ENCODE measurements at regions not wholly inside any gene's neighbourhood (a gene's known extent, or its start where the extent isn't known, plus 50 kb on each side); places are given as distances from the start of the nearest gene placed in this dataset.
"Not testable (repeated sequence)": the region's sequence is repeated elsewhere in the genome, so short reads cannot be mapped to it uniquely, and the experiment has no call there.

- intact Hi-C loops (cut with micrococcal nuclease) = no loop called here
These were observed 202.4 kb upstream of the KAZN start for GRCh38 chr1:14396100-14396499.

DNA sequence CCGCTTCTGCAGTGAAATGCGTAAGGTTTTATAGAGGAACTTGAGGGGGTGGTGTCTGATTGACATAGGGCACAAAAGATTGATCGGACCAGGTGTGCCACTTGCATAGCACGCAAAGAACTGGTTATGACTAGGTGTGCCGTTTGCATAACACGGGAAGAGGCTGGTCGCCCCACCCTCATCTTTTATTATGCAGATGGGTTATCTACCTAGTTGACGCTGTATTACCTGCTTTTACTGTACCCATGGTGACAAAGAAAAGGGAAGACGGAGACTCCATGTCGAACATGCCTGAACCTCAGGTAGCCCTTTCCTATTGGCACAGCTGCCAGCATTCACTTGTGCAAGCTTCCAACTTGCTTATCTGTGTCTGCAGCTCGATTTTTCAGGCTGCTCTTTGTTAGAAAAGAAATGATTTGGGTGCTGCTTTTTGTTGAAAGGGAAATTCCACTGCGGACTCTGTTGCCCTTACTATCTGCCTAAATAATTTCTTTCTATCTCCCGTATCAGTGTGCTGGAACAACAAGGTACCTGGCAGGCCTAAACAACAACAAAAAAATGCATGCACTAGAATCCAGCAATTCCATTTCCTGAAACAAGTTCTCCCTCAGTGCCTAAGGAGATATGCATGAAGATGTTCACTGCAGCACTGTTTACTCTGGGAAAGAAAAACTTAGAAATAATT, 194.4 kb upstream of the KAZN start:
- Mint-ChIP-seq H3K4me3 (no peak overlapping the region), H3K9me3 (no peaks in the 10 kb centered on the region), H3K27ac (no peak overlapping the region), H3K27me3 (ENCODE audit: insufficient read depth) (no peaks in the 10 kb centered on the region), H3K4me1 (ENCODE audit: low read depth) (no peaks in the 10 kb centered on the region), H3K36me3 (ENCODE audit: low read depth) (no peaks in the 10 kb centered on the region)
- DNase-seq (ENCODE audit: low spot score) = no peak
- intact Hi-C loops (cut with micrococcal nuclease) = no loop called here

More at GRCh38 chr1:14396100-14396499, 202.4 kb upstream of the KAZN start:
- Mint-ChIP-seq H3K9me3 (no peaks in the 10 kb centered on the region), H3K27me3 (ENCODE audit: insufficient read depth) (no peaks in the 10 kb centered on the region), H3K4me1 (ENCODE audit: low read depth) (no peaks in the 10 kb centered on the region), H3K27ac (no peak overlapping the region), H3K4me3 (no peak overlapping the region), H3K36me3 (ENCODE audit: low read depth) (no peaks in the 10 kb centered on the region)
- DNase-seq (ENCODE audit: low spot score) = no peak

DNA sequence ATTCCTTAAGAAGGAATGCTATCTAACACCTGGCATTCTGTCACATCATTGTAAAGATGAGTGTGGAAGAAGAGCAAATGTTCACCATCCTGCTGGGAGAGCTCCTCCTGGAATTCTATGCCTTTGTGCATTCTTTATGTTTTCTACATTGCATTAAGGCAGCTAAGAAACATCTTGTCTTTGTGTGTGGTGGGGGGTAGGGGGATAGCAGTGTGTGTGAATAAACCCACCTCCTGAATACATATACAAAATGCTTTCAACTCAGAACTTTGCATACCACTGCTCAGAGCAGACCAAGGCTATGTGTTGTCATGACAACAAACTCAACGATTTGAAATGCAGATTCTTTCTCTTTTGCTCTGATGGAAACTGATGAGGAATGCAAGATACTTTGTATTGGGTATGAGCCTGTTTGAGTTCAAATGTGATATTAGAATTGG, 193.6 kb upstream of the KAZN start:
- Mint-ChIP-seq H3K36me3 (ENCODE audit: low read depth) (no peaks in the 10 kb centered on the region), H3K9me3 (no peaks in the 10 kb centered on the region), H3K4me3 (no peak overlapping the region), H3K27ac (no peak overlapping the region), H3K4me1 (ENCODE audit: low read depth) (no peaks in the 10 kb centered on the region), H3K27me3 (ENCODE audit: insufficient read depth) (no peaks in the 10 kb centered on the region)
- intact Hi-C loops (cut with micrococcal nuclease) = no loop called here
- no peak for DNase-seq (ENCODE audit: low spot score)

DNA sequence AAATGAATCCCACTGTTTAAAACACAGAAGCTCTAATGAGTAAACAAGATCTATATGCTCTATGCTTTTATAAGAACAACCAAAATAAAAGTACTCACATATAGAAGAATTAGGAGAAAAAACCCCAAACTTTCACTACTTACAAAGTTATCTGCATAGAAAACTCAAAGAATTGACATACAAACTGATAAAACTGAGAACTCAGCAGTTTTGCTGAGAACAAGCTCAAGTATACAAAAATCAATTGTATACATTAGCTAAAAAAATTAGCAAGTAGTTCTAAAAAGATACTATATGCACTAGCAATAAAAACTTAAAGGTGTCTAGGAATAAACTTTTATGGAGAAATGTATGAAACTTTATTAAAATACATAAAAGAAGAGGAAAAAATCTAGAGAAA, 186.2 kb upstream of the KAZN start:
- no peak overlapping the region for H3K27ac Mint-ChIP-seq
- no peaks in the 10 kb centered on the region for H3K4me1 Mint-ChIP-seq (ENCODE audit: low read depth)
- intact Hi-C loops (cut with micrococcal nuclease) = no loop called here
- no peak overlapping the region for H3K4me3 Mint-ChIP-seq
- no peak for DNase-seq (ENCODE audit: low spot score)
- no peaks in the 10 kb centered on the region for H3K36me3 Mint-ChIP-seq (ENCODE audit: low read depth)
- H3K27me3 Mint-ChIP-seq (ENCODE audit: insufficient read depth) = no peaks in the 10 kb centered on the region
- H3K9me3 Mint-ChIP-seq = no peaks in the 10 kb centered on the region

DNA sequence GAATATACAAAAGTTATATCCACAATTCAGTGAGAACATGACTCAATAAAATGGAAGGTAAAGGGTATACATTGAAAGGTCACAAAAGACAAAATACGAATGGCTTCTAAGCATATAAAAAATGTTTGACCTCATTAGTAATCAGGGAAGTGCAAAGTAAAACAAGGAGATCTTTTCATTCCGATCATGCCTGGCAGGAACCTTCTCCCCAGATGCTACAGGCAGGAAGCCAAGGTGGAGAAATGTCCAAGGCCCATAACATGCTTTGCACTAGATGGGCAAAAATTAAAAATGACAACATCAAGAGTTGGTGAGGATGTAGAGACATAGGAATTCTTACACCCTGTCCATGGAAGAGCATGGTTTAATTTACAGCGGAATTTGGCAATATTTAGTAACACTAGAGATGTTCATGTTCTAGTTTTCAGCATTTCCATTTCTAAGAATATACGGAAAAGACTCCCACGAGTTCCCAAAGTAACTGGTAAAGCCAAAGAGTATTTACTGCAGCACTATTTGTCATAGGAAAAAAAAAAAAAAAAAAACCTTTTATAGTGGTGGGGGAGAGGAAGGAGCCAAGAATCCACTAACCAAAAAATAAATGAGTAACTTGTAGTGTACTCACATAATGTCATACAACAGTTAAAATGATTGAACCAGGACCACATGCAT, 184.5 kb upstream of the KAZN start:
- H3K4me1 Mint-ChIP-seq (ENCODE audit: low read depth) = no peaks in the 10 kb centered on the region
- H3K4me3 Mint-ChIP-seq = no peak overlapping the region
- H3K27me3 Mint-ChIP-seq (ENCODE audit: insufficient read depth) = no peaks in the 10 kb centered on the region
- DNase-seq (ENCODE audit: low spot score) = no peak
- H3K27ac Mint-ChIP-seq = no peak overlapping the region
- no peaks in the 10 kb centered on the region for H3K36me3 Mint-ChIP-seq (ENCODE audit: low read depth)
- no peaks in the 10 kb centered on the region for H3K9me3 Mint-ChIP-seq
- intact Hi-C loops (cut with micrococcal nuclease) = no loop called here

GRCh38 chr1:14415396-14415795, 183.1 kb upstream of the KAZN start:
- Mint-ChIP-seq H3K4me3 (no peak overlapping the region), H3K27me3 (ENCODE audit: insufficient read depth) (no peaks in the 10 kb centered on the region), H3K27ac (no peak overlapping the region), H3K36me3 (ENCODE audit: low read depth) (no peaks in the 10 kb centered on the region), H3K4me1 (ENCODE audit: low read depth) (no peaks in the 10 kb centered on the region), H3K9me3 (no peaks in the 10 kb centered on the region)
- no peak for DNase-seq (ENCODE audit: low spot score)
- intact Hi-C loops (cut with micrococcal nuclease) = no loop called here

- H3K9me3 Mint-ChIP-seq; H3K4me3 Mint-ChIP-seq; intact Hi-C loops (cut with micrococcal nuclease); H3K4me1 Mint-ChIP-seq (ENCODE audit: low read depth); H3K27ac Mint-ChIP-seq; DNase-seq (ENCODE audit: low spot score); H3K27me3 Mint-ChIP-seq (ENCODE audit: insufficient read depth); H3K36me3 Mint-ChIP-seq (ENCODE audit: low read depth): not testable (repeated sequence)
These were observed 178.7 kb upstream of the KAZN start for GRCh38 chr1:14419778-14420218.

DNA sequence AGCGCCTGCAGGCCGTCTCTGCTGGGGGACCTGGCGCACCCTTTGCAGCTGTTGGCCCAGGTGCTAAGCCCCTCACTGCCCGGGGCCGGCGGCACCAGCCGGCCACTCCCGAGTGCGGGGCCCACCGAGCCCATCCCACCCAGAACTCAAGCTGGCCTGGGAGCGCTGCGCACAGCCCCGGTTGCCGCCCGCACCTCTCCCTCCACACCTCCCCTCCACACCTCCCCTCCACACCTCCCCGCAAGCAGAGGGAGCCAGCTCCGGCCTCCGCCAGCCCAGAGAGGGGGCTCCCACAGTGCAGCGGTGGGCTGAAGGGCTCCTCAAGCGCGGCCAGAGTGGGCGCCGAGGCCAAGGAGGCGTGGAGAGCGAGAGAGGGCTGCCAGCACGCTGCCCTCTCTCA, 177.8 kb upstream of the KAZN start:
- H3K36me3 Mint-ChIP-seq (ENCODE audit: low read depth) = no peaks in the 10 kb centered on the region
- no peak overlapping the region for H3K4me3 Mint-ChIP-seq
- DNase-seq (ENCODE audit: low spot score) = no peak
- intact Hi-C loops (cut with micrococcal nuclease) = no loop called here
- H3K9me3 Mint-ChIP-seq = no peaks in the 10 kb centered on the region
- no peak overlapping the region for H3K27ac Mint-ChIP-seq
- no peaks in the 10 kb centered on the region for H3K4me1 Mint-ChIP-seq (ENCODE audit: low read depth)
- H3K27me3 Mint-ChIP-seq (ENCODE audit: insufficient read depth) = peaks cover 1% of the 10 kb centered on the region

DNA sequence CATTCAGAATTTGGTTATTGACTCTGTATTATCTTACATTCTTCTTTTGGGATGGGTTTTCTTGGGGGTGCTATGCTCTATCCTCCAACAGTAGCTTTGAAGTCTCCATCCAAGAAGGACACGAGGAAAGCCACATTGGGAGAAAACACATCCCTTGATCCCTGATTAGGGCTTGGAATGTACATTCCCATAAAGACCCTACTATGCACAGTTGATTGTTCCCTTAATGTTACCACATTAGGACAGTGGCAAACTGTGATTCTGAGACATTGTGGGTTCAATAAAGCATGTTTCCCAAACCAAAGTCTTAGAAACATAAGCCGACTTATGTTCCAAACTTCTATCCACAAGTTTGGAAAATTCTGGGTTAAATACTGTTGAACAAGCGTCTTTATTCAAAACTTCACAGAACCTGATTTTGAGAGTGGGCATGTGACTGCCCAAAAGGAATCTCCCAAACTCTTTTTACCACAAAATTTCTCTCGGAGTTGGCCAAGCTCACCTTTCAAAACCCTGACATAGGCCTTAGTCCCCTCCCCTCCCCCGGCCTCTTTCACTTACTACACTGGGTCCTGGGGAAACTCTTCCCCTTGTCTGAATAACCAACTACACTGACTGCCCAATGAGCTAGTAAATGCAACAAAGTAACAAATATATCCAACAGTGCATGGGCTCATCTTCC, 177.0 kb upstream of the KAZN start:
- intact Hi-C loops (cut with micrococcal nuclease) = no loop called here
- peaks cover 1% of the 10 kb centered on the region for H3K27me3 Mint-ChIP-seq (ENCODE audit: insufficient read depth)
- no peaks in the 10 kb centered on the region for H3K4me1 Mint-ChIP-seq (ENCODE audit: low read depth)
- H3K4me3 Mint-ChIP-seq = no peak overlapping the region
- no peak for DNase-seq (ENCODE audit: low spot score)
- H3K27ac Mint-ChIP-seq = no peak overlapping the region
- H3K36me3 Mint-ChIP-seq (ENCODE audit: low read depth) = no peaks in the 10 kb centered on the region
- no peaks in the 10 kb centered on the region for H3K9me3 Mint-ChIP-seq

- Mint-ChIP-seq H3K4me3 (no peak overlapping the region), H3K27me3 (ENCODE audit: insufficient read depth) (peaks cover 1% of the 10 kb centered on the region), H3K36me3 (ENCODE audit: low read depth) (no peaks in the 10 kb centered on the region), H3K4me1 (ENCODE audit: low read depth) (no peaks in the 10 kb centered on the region), H3K27ac (no peak overlapping the region), H3K9me3 (no peaks in the 10 kb centered on the region)
- intact Hi-C loops (cut with micrococcal nuclease) = no loop called here
- DNase-seq (ENCODE audit: low spot score) = no peak
These were observed 176.4 kb upstream of the KAZN start for GRCh38 chr1:14421977-14422609.

DNA sequence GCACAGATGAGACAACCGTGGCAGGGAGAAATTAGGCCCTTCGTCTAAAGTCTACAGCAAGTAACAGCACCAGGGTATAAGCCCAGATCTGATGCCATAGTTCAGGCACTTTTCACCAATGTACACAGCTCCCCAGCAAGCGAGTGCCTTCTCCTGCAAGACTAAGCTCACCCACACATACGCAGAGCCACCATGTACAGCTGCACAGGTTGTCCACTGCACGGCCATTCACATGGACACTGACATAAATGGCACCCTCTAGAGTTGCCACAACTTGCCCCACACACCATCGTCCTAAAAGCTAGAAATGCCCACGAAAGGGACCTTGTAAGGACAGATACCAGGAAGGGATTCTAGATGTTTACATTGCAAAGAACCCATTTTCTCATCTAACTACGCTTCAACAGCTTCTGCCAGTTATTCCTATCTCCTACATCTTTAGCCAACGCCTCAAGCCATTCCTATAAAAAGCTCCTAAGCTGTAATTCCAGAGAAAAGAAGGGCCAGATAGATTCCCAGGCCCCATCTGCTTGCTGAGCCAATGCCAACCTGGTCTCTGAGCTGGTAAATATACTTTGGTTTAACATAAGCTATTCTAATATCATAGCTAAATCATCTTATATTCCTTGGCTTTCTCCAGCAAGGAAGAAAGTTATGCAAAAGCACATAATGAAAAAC, 174.0 kb upstream of the KAZN start:
- H3K9me3 Mint-ChIP-seq = no peaks in the 10 kb centered on the region
- no peak overlapping the region for H3K27ac Mint-ChIP-seq
- H3K4me1 Mint-ChIP-seq (ENCODE audit: low read depth) = no peaks in the 10 kb centered on the region
- intact Hi-C loops (cut with micrococcal nuclease) = no loop called here
- DNase-seq (ENCODE audit: low spot score) = no peak
- H3K27me3 Mint-ChIP-seq (ENCODE audit: insufficient read depth) = peaks cover 1% of the 10 kb centered on the region
- H3K36me3 Mint-ChIP-seq (ENCODE audit: low read depth) = no peaks in the 10 kb centered on the region
- no peak overlapping the region for H3K4me3 Mint-ChIP-seq

- no peak overlapping the region for H3K4me3 Mint-ChIP-seq
- intact Hi-C loops (cut with micrococcal nuclease) = no loop called here
- H3K4me1 Mint-ChIP-seq (ENCODE audit: low read depth) = no peaks in the 10 kb centered on the region
- no peaks in the 10 kb centered on the region for H3K36me3 Mint-ChIP-seq (ENCODE audit: low read depth)
- peaks cover 1% of the 10 kb centered on the region for H3K27me3 Mint-ChIP-seq (ENCODE audit: insufficient read depth)
- DNase-seq (ENCODE audit: low spot score) = no peak
- no peak overlapping the region for H3K27ac Mint-ChIP-seq
- no peaks in the 10 kb centered on the region for H3K9me3 Mint-ChIP-seq
These were observed 171.6 kb upstream of the KAZN start for GRCh38 chr1:14426854-14427253.

Measured in activated T-helper 1 cell treated with anti-CD3 and anti-CD28 coated beads, Interleukin-12 subunit alpha, Interleukin-12 subunit beta, Interleukin-2, Interleukin-4 antibody, amounts not matched to agents 30 ng/mL and 10 ng/mL and 1 ng/mL, durations not matched to agents 14 hours and 24 hours and 36 hours (primary cell).